ENCODE measurements at regions not wholly inside any gene's neighbourhood (a gene's known extent, or its start where the extent isn't known, plus 50 kb on each side); places are given as distances from the start of the nearest gene placed in this dataset.

DNA sequence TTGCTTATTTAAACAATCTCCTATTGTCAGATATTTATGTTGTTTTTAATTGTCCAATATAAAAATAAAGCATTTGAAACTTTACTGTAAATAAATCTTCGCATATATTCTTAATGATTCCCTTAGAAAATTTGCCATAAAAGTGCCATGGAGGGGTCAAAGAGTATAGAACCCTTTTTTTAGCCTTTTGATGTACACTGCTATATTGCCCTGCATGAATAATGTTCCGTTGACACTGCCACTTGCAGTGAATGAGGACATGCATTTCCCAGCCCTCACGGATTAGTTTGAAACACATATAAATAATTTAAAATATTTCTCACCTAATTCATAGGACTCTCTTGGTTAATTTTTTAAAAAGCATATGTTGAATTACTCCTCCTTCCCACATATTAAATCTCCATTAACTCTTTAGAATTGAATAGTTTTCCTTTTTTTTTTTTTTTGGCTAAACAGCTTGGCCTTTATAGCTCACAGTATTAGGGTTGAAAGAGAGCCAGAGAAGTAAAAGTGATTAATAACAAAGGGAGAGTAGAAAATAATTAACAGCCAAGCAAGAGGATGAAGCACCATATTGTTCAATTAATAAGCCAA lies 129.8 kb upstream of the SGCD start:
- Histone ChIP-seq H3K9me3 (no peaks in the 10 kb centered on the region), H3K4me1 (peaks cover 3 to 11% of the 10 kb centered on the region in 2 donors), H3K4me3 (replicated peaks in 1 of 3) (no peak overlapping the region), H3K27ac (no peak overlapping the region), H3K36me3 (no peaks in the 10 kb centered on the region), H3K27me3 (no peaks in the 10 kb centered on the region)
- intact Hi-C loops (cut with DNase I), result no loop called here
- no peak for DNase-seq
- TF ChIP-seq POLR2A (IDR thresholded peaks at IDR 0.05), result no peak
- TF ChIP-seq, protein P1, sequence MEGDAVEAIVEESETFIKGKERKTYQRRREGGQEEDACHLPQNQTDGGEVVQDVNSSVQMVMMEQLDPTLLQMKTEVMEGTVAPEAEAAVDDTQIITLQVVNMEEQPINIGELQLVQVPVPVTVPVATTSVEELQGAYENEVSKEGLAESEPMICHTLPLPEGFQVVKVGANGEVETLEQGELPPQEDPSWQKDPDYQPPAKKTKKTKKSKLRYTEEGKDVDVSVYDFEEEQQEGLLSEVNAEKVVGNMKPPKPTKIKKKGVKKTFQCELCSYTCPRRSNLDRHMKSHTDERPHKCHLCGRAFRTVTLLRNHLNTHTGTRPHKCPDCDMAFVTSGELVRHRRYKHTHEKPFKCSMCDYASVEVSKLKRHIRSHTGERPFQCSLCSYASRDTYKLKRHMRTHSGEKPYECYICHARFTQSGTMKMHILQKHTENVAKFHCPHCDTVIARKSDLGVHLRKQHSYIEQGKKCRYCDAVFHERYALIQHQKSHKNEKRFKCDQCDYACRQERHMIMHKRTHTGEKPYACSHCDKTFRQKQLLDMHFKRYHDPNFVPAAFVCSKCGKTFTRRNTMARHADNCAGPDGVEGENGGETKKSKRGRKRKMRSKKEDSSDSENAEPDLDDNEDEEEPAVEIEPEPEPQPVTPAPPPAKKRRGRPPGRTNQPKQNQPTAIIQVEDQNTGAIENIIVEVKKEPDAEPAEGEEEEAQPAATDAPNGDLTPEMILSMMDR (IDR thresholded peaks at IDR 0.05), result no peak
- 85 to 89% methylated on average over 3 of the region's 3 CpGs for WGBS, 2 donors

DNA sequence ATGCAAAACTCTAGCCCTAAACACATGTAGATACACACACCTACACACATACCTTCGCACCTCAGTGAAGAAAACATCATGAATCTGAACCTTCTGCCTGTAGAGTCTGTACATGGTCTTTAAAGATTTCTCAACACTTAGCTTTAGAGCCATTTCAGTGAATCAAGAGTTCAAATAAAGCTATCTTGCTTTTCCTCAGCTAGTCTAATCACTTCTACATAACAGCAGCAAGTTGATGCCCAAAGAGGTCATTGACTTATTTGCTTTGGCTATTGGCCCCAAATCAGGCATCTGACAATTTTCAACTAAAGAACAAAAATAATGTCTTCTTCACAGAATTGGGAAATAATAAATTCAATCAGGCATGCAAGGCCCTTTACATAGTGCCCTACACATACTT lies 127.9 kb upstream of the SGCD start:
- no peak for DNase-seq
- Histone ChIP-seq H3K4me1 (peaks cover 9 to 15% of the 10 kb centered on the region in 2 donors), H3K4me3 (replicated peaks in 1 of 3) (no peak overlapping the region), H3K27me3 (no peaks in the 10 kb centered on the region), H3K27ac (no peak overlapping the region), H3K36me3 (no peaks in the 10 kb centered on the region), H3K9me3 (no peaks in the 10 kb centered on the region)
- intact Hi-C loops (cut with DNase I), result no loop called here
- WGBS, 2 donors, result 71 to 89% methylated on average over 1 of the region's 1 CpG
- TF ChIP-seq POLR2A (IDR thresholded peaks at IDR 0.05), result no peak
- TF ChIP-seq, protein P1 (IDR thresholded peaks at IDR 0.05), result no peak

DNA sequence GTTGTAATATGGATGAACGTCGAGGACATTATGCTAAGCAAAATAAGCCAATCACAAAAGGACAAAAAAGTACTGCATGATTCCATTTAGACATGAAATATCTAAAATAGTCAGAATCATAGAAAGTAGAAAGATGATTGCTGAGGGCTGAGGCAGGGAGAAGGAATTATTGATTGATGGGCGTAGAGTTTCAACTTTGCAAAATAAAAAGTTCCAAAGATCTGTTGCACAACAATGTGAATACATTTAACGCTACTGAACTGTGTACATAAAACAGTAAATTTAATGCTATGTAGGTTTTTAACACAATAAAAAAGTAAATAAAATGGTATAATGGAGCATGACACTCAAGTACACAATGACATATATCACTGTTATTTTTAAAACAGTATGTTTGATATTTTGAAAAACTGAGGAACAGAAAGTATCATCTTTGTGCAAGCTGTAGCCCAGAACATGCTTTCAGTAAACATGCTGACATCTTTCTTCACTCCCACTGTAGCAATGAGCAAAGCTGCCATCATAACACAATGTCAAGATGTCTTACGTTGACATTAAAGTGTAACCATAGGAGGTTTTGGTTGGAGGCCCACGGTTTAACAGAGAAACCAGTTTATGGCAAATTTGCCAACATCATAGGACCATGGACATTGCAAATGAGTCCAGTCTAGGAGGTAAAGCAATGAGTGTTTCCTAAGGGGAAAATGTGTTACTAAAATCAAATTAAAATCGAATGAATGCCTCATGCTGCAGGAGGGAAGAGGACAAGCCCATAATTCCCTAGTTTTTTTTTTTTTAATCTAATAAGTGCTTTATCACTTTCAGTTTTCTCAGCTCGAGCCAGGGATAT lies 125.8 kb upstream of the SGCD start:
- H3K4me3 ChIP-seq (replicated peaks in 1 of 3), result no peak overlapping the region
- peaks cover 9 to 15% of the 10 kb centered on the region in 2 donors for H3K4me1 ChIP-seq
- H3K27me3 ChIP-seq, result no peaks in the 10 kb centered on the region
- intact Hi-C loops (cut with DNase I), result no loop called here
- no peak for DNase-seq
- no peaks in the 10 kb centered on the region for H3K9me3 ChIP-seq
- TF ChIP-seq, protein P1 (IDR thresholded peaks at IDR 0.05), result no peak
- 70 to 71% methylated on average over 8 of the region's 8 CpGs for WGBS, 2 donors
- H3K27ac ChIP-seq, result peak overlapping the region; percentile 70 to 80 (median 77)
- H3K36me3 ChIP-seq, result no peaks in the 10 kb centered on the region

DNA sequence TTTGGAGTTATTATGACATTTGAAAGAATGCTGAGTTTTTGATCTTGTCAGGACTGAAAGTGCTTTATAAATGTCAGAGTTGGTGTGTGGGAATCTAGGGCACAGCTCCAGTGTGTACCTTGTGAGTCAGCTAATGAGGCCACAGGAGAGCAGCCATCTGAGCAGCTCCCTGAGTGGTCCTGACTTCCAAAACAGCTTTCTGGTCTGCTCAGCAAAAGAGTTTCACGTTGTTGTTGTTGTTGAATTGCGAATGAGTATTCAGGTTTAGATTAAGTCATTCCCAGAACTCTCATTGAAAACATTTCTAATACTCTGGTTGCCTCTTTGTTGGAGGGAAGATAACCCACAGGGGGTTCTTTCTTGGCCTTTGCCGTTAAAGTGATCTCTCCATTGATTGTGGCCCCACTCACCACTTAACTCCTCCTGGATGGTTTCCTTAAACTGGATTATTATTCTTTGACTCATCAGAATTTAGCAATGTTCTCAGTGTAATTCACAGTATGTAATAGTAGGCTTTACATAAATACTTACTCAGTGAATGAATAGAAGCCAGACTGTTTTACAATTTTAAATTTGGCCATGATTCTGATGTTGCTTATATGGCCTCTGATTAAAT lies 125.1 kb upstream of the SGCD start:
- peak; percentile 82 to 84 for DNase-seq
- intact Hi-C loops (cut with DNase I), result no loop called here
- Histone ChIP-seq H3K36me3 (no peaks in the 10 kb centered on the region), H3K4me1 (peaks cover 9 to 15% of the 10 kb centered on the region in 2 donors), H3K27me3 (no peaks in the 10 kb centered on the region), H3K4me3 (replicated peaks in 1 of 3) (no peak overlapping the region), H3K27ac (peak overlapping the region; percentile 70 to 80 (median 77)), H3K9me3 (no peaks in the 10 kb centered on the region)
- WGBS, 2 donors, result 18 to 20% methylated on average over 3 of the region's 3 CpGs
- TF ChIP-seq, protein P1 (IDR thresholded peaks at IDR 0.05), result no peak
- no peak for TF ChIP-seq POLR2A (IDR thresholded peaks at IDR 0.05)

DNA sequence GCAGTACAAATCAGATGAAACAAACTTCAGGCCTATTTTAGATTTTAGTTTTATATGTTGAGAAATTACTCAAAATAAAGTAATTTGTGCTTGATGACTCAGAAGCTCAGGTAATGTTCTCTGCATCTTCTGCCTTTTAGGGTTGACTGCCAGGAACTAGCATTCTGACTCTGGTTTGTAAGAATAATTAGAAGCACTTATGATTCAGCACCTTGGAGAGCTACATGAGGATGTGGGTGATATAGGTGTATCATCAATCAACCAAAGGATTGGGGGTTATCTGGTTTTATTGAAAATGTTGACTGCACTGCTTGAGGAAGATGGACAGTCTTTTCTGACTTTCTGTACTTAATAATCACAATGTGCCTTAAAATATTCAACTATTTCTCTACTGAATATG lies 118.7 kb upstream of the SGCD start:
- H3K27me3 ChIP-seq, result no peaks in the 10 kb centered on the region
- no peak for TF ChIP-seq POLR2A (IDR thresholded peaks at IDR 0.05)
- TF ChIP-seq, protein P1 (IDR thresholded peaks at IDR 0.05), result no peak
- no peak overlapping the region for H3K27ac ChIP-seq
- DNase-seq, result no peak
- H3K4me1 ChIP-seq, result no peaks in the 10 kb centered on the region
- intact Hi-C loops (cut with DNase I), result no loop called here
- H3K36me3 ChIP-seq, result no peaks in the 10 kb centered on the region
- H3K4me3 ChIP-seq (replicated peaks in 1 of 3), result no peak overlapping the region
- H3K9me3 ChIP-seq, result no peaks in the 10 kb centered on the region
